HG03469 (cell line): ENCODE measurements at regions not wholly inside any gene's neighbourhood (a gene's known extent, or its start where the extent isn't known, plus 50 kb on each side); places are given as distances from the start of the nearest gene placed in this dataset.
"Not testable (repeated sequence)": the region's sequence is repeated elsewhere in the genome, so short reads cannot be mapped to it uniquely, and the experiment has no call there.

Experiments used
- ATAC-seq: cut with Tn5 transposase; IDR thresholded peaks from one replicate; pipeline ENCODE4 v1.9.1; 2021; ENCODE audit warnings: mild to moderate bottlenecking, moderate library complexity, moderate number of reproducible peaks; ENCODE audit not compliant: unreplicated experiment

DNA sequence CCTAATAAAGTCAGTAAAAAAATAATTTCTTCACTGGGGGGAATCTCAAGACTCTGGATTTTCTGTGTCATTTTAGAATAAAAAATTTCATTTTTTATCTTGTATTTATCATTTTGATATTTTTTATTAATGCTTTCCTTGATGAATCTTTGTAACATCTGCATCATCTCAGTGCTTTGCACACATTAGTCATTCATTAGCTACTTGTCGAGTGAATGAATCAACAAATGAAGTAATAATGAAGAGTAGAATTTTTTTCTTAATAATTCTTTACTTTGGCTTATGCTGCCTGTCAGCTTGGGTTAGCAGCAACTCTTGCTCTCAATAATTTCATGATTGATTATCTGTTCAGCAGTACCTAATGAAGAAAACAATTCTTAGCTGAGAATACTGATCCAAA is 530.8 kb downstream of the GRXCR1 start:
- ATAC-seq: no peak

DNA sequence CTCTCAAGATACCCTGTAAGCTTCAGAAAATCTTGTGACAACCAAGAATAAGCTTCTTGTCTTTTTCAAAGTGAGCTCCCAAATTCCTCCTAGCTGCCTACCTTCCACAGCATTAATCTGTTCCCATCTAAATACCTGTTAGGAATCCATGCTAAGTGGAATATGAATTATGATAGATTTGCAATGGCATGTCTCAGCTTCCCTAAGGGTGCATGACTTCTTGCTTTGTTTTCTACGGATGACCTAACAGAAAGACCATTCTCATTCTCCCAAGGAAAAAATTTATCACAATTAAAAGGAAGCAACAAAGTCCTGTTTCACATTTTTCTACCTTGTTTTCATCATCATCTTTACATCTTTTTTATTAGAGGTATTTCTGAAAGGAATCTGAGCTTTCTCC is 532.7 kb downstream of the GRXCR1 start:
- no peak for ATAC-seq

DNA sequence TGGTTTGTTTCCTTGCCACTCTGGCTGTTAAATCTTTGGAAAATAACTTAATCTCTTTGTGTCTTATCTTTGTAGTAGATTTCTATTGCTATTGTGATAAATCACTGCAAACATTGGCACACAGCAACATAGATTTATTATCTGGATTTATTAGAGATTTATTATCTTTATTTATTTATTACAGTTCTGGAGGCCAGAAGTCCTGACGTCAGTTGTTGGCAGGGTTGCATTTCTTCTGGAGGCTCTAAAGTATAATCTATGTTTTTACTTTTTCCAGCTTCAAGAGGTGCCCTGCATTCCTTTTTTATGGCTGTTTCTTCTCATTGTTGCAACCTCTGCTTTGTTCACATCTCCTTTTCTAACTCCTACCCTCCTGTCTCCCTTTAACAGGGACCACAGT is 542.8 kb downstream of the GRXCR1 start:
- no peak for ATAC-seq

DNA sequence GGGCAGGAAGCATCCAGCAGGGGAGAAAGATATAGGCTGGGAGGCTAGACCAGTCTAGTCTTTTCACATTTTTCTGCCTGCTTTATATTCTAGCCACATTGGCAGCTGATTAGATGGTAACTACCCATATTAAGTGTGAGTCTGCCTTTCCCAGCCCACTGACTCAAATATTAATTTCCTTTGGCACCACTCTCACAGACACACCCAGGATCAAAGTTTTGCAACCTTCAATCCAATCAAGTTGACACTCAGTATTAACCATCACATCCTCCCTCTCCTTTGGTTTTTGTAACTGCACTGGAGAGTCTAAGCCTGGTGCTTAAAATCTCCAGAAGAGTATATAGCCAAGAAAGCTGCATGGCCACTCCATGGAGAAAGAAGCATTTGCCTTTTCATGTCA is 560.4 kb downstream of the GRXCR1 start:
- no peak for ATAC-seq

DNA sequence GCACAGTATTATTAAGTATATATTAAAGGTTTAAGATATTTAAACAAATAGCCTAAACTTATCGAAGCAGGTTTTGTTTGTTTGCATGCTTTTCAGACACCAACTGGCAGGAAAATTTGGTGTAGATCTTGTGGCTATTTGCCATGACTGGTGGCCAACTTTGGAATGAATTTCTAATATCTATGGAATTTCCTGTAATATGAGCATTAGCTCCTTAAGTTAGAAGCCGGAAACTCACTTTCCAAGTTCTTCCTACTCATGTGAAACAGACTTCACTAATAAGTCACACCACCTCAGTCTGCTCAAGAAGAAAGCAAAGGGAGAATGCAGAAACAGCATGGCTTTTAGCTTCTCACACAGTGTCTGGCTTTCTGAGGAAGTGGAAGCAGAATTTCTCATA is 563.9 kb downstream of the GRXCR1 start:
- no peak for ATAC-seq

DNA sequence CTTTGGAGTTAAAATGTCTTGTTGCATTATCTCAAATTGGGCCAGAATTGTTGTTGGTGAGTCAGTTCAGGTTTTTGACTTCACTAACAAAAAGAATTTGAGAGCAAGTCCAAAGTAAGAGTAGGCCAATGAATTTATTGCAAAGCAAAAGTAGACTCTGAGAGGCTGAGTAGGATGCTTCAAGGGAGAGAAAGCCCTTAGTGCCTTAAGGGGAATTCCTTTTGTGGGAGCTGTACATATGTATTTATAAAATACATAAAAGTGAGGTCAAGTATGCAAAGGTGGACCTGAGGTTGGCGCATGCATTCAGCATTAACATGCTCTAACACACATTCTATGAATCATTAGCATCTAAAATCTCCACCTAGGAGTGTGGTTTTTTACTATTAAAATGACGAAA is 565.4 kb downstream of the GRXCR1 start:
- ATAC-seq: no peak

DNA sequence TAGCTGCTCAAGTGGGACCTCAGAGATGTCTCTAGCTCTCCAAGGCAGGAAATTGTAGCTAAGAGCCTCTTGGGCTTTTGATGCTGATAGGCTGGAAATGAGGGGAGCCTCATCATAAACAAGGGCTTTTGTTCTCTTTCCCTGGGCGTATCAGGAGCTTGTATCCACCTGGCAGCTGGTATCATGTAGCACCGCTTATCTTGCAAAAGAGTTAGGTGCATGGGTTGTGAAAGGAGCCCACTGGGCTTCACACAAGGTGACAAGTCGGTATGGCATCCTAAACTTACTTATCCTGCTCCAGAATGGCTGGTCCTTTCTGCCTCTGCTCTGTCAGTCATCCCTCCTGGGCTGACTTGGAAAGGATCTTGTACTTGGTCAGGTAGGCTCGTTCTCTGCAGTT is 565.8 kb downstream of the GRXCR1 start:
- no peak for ATAC-seq

DNA sequence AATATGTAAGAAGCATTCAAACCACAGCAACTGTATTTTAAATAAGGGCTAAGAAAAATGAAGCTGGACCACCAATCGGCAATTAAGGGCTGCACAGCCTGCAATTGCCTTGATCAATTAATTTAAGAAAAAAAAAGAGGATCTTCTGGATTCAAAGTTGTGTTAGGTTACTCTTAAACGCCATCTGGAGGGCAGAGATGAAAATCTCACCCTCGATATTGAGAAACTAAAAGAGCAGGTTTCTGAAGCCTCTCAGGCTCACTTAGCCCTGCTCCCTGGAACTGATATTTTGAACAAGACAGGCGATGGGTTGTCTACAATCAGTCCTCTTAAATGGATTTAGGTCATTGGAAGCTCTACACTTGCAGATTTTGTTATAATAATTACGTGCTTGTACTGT is 579.4 kb downstream of the GRXCR1 start:
- no peak for ATAC-seq

DNA sequence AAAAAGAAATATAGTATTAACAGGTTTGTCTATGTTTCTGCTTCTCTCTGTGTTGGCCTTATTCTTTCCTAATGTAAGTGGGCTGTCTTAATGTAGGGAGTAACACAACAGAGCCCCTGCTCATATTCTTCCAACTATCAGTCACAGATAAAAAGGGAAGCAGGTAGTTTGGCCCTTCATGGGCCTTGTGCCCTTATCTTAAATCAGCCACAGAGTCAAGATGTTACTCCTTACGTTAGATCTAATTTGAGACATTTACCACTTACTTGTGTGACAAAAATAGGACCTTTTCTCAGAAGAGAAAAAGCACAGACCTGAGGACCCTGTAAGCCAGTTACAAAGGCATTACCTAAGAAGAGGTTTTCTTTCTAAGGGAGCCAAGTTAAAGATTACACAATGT is 589.0 kb downstream of the GRXCR1 start:
- no peak for ATAC-seq

DNA sequence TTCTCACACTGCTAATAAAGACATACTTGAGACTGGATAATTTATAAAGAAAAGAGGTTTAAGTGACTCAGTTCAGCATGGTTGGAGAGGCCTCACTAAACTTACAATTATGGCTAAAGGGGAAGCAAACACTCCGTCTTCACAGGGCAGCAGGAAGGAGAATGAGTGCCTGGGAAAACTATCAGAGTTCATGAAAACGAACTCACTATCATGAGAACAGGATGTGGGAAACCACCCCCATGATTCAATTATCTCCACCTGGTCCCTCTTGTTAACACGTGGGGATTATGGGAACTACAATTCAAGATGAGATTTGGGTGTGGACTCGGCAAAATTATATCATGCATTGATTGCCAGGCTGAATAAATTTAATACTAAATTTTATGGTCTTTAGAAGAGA is 592.7 kb downstream of the GRXCR1 start:
- no peak for ATAC-seq

DNA sequence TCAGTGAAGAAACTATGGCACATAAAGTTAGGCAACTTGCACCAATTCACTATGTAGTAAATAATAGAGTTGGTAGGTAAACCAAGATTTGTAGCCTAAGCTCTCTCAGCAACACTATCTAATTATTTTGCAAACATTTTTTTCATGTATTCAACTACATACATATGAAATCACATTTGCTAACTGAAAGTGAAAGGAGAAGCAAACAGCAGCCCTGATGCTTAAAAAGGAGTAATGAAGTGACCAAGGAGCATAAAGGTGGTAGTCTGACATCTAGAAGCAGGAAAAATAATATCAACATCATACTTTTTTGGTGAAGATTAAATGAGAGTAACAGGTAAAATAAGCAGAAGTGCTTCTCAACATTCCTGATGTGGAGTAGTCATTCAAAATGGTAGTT is 603.7 kb downstream of the GRXCR1 start:
- no peak for ATAC-seq

DNA sequence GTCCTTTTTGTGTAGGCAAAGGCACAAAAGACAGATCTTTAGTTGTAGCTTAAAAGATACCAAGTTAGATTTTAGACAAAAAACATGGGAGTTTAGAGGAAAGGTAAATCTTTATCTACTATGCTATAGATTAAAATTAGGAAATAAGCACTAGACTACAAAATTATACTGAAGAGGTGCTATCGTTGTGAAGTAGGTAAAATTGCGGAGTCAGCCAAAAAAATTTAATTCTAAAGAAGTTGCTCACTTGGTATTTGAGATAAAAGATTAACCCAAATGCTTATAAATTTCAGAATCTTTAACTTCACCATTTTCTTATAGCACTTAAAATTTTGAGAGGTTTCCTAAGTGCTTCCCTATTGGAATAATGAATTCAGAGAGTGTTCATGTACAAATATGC is 604.1 kb downstream of the GRXCR1 start:
- ATAC-seq: no peak

DNA sequence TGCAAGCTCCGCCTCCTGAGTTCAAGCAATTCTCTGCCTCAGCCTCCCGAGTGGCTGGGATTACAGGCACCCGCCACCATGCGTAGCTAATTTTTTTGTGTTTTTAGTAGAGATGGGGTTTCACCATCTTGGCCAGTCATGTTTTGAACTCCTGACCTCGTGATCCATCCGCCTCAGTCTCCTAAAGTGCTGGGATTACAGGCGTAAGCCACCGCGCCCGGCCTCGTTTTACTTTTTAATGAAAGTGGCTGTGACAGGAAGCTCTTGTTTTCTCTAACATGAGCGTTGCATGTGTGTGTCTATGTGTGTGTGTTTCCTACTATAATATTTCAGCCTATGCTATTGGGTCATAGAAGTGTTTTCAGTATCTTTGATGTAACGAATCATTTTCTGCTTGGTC is 613.3 kb downstream of the GRXCR1 start:
- ATAC-seq: not testable (repeated sequence)

DNA sequence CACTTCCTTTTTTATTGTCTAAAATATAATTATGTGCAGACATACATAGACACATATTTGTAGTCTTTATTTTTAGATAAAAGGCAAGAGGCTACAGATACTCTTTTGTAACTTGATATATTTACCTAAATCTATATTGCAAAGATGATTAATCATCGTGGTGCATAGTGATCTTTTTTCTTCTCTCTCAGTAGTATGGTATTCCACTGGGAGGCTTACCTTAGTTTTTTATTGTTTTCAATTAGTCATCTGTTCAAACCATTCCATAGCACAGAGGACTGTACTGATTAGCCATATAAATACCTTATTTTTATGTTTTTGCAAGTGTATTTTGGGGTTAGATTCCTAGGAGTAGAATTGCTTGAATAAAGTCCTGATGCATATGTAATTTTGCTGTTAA is 619.7 kb downstream of the GRXCR1 start:
- no peak for ATAC-seq

DNA sequence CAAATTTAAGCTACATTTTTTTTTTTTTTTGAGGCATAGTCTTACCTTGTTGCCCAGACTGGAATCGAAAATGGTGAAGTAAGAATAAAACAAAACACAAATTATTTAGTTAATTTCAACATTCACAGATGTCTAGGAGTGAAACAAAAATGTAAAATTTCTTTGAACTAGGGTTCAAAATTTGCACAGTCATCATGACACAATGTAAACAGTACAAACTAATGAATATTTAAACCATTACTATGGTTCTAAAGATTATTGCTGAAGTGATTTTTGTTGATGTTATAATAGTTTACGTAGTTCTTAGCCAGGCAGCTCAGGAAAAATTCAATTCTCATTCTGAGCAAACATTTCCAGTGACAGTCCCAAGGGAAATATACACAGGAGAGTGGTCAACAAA is 633.1 kb downstream of the GRXCR1 start:
- no peak for ATAC-seq

DNA sequence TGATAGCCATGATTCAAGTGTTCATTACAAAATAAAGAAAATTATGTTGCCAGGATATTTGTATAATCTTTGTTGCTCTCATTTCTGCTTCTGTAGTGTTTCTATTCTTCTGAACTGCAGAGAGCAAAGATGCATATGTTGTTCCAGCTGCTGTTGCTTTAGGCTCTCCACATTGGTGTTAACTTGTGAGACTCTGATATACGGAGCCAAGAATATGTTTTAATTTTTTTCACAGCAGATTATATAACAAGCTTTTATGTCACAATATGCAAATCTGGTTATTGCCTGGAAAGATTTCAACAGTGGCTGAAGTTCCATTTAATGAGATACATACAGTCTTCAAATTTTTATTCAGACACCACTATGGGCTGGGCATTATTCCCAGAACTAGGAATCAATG is 655.0 kb downstream of the GRXCR1 start:
- ATAC-seq: no peak

DNA sequence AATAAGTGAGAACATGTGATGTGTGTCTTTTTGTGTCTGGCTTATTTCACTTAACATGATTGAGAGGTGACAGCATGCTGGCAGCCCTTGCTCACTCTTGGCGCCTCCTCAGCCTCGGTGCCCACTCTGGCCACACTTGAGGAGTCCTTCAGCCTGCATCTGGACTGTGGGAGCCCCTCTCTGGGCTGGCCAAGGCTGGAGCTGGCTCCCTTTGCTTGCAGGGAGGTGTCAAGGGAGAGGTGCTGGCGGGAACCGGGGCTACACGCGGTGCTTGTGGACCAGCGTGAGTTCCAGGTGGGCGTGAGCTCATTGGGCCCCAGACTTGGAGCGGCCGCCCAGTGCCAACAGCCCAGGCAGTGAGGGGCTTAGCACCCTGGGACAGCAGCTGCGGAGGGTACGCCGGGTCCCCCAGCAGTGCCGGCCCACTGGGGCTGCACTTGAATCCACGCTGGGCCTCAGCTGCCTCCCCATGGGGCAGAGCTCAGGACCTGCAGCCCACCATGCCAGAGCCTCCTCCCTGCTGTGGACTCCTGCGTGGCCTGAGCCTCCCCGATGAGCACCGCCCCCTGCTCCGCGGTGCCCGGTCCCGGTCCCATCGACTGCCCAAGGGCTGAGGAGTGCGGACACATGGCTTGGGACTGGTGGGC is 658.6 kb downstream of the GRXCR1 start:
- no peak for ATAC-seq

DNA sequence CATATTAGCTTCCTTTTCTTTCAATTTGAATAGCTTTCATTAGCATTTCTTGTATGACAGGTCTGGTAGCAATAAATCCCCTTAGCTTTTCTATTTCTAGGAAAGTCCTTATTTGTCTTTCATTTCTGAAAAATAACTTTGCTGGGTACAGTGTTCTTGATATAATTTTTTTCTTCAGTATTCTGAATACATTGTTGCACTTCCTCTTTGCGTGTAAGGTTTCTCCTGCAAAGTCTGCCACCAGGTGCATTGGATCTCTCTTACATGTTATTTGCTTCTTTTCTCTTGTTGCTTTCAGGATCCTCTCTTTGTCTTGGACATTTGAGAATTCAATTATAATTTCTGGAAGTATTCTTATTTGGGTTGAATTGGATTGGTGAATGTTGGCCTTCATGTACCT is 663.7 kb downstream of the GRXCR1 start:
- ATAC-seq: no peak

DNA sequence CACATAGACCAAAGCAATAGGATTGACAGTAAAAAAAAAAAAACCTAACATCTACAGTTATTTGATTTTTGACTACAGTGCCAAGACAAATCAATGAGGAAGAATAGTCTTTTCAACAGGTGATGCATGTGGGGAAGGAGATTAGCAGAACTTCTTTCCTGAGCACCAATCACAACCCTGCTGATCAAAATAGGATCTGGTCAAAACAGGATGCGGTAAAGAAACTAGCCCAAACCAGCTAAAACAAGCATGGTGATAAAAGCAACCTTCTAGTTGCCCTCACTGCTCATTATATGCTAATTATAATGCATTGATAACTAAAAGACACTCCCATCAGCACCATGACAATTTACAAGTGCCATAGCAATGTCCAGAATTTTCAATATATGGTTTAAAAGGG is 667.5 kb downstream of the GRXCR1 start:
- ATAC-seq: no peak

DNA sequence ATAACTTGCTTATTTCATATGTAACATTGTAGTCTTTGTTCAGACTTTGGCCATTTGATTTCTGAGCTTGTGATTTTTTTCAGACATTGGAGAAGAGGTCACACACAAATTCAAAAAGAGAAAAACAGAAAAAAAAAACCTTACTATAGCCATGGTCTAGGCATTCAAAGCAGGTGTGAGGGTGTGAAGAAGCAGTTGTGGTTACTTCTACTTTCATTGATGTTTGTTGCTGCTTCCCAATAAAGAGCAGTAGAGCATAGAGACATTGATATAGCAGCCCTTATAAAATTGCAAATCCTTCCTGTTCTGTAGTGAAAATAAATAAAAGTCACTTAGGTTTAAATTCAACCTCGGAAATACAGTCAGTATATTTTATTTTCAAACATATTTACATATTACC is 671.6 kb downstream of the GRXCR1 start:
- no peak for ATAC-seq

DNA sequence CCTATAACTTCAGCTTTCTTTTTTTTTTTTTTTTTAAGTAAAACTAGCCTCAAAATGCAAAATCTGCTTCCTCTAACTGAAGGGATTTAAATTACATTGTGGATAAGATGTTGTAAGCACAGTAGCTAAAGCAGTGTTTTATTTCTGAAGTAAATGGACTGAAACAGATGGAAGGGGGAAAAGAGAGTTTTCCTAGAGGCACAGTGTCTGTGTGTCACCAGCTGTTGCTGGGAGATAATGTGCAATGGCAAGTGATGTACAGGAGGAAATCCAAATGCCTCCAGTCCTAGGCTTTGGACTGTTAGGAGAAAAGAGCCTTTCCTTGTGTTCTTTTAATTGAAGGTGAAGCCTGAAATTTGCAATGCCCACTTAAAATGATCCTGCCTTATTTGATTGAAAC is 672.1 kb downstream of the GRXCR1 start:
- ATAC-seq: no peak

DNA sequence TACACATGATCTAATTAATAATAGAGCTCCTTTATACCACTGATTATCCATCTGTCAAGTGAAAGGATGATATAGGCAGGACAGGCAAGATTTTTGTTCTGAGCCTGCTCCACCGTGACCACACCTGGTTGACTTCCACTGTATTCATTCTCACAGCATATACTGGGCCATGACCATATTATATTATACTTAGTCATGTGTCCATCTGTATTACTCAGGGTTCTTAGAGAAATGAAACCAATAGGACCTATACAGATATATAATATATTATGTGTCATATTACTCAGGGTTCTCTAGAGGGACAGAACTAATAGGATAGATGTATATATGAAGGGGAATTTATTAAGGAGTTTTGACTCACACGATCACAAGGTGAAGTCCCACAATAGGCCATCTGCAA is 675.1 kb downstream of the GRXCR1 start:
- no peak for ATAC-seq

DNA sequence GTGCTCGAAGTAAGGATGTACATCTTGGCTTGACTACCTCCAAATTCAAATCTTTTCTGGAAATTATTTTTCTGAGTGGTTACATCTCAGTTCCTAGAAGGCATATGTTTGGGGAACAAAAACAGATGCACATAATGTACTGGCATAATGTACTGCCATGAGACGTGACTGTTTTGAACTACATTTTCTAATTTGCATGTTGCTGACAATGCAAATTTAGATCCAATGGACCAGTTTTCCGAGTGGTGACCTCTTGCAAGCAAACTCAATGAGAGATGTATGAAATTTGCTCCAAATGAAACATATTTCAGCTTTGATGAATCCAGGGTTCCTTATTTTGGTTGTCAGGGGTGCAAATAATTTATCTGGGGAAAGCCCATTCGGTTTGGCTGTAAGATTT is 694.3 kb downstream of the GRXCR1 start:
- ATAC-seq: no peak

DNA sequence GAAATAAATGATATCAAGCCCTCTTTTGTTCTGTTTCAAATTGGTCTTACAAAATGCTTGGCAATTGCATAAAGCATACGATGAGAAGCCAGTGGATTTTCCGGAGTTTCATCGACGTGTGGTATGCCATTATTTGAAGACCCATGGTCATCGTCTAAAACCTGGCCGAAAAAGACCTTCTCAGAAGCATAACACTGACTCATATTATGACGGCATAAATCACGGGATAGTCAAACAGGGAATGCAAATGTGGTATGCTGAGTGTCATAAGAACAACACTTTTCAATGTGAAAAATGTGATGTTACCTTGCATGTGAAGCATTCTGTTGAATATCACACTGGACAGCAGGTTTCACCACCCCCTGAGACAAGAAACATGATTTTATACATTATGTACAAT is 695.2 kb downstream of the GRXCR1 start:
- no peak for ATAC-seq
